SJCRH30 (cell line): ENCODE measurements at regions not wholly inside any gene's neighbourhood (a gene's known extent, or its start where the extent isn't known, plus 50 kb on each side); places are given as distances from the start of the nearest gene placed in this dataset.
"Not testable (repeated sequence)": the region's sequence is repeated elsewhere in the genome, so short reads cannot be mapped to it uniquely, and the experiment has no call there.

Experiments used
- DNase-seq, 2 experiments: peaks; one replicate each; pipeline ENCODE4 v3.0.0-alpha.2; 2015 to 2020
- H3K27ac ChIP-seq: fragments of 250-450 bp; sonication (Bioruptor Pico); 2 replicates; pipeline ENCODE4 v1.5.1; 2020; ENCODE audit warnings: mild to moderate bottlenecking, moderate library complexity
- H3K27me3 ChIP-seq: fragments of 250-450 bp; sonication (Bioruptor Pico); 2 replicates; pipeline ENCODE4 v1.5.1; 2020; ENCODE audit warnings: mild to moderate bottlenecking, moderate library complexity
- H3K36me3 ChIP-seq: fragments of 250-450 bp; sonication (Bioruptor Pico); 2 replicates; pipeline ENCODE4 v1.5.1; 2020; ENCODE audit warnings: mild to moderate bottlenecking, moderate library complexity
- H3K4me1 ChIP-seq: fragments of 250-450 bp; sonication (Bioruptor Pico); 2 replicates; pipeline ENCODE4 v1.5.1; 2020; ENCODE audit warnings: mild to moderate bottlenecking, moderate library complexity
- H3K4me3 ChIP-seq: fragments of 250-450 bp; sonication (Bioruptor Pico); 2 replicates; pipeline ENCODE4 v1.5.1; 2020; ENCODE audit warnings: mild to moderate bottlenecking, moderate library complexity
- H3K9me3 ChIP-seq: fragments of 250-450 bp; sonication (Bioruptor Pico); replicated peaks from 2 replicates; pipeline ENCODE4 v1.5.1; 2020; ENCODE audit warnings: mild to moderate bottlenecking, moderate library complexity

- H3K27me3 ChIP-seq, H3K4me3 ChIP-seq, H3K4me1 ChIP-seq, H3K9me3 ChIP-seq, DNase-seq, H3K36me3 ChIP-seq, H3K27ac ChIP-seq: not testable (repeated sequence)
Measured at GRCh38 chr16:88142056-88142935, 191.1 kb downstream of the BANP start.

GRCh38 chr16:88143122-88144027 is 192.1 kb downstream of the BANP start:
- H3K9me3 ChIP-seq, H3K27me3 ChIP-seq, H3K36me3 ChIP-seq, H3K4me1 ChIP-seq, DNase-seq, H3K27ac ChIP-seq, H3K4me3 ChIP-seq: not testable (repeated sequence)

DNA sequence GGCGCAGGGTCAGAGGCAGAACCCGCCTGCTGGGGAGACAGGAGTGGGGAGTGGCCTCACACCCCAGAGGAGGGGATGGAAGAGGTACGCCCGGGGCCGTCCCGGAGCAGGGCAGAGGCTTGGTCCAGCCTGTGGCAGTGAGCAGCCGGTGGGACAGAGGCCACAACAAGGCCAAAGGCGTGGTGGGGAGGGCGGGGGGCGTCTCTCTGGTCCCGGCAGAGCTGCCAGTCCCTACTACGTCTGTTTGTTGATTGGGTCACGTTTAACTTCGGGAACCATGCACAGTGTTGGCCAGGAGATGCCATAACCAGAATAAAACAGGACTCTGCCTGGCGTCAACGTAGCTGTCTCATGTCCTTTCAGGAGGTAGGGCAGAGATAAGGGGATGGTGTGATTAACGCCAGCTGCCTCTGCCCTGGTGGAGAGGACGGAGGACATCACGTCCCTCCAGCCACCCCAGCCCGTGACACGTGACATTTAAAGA is 192.8 kb downstream of the BANP start:
- Histone ChIP-seq H3K36me3 (no peaks in the 10 kb centered on the region), H3K27ac (no peak overlapping the region), H3K9me3 (no peaks in the 10 kb centered on the region), H3K4me1 (no peaks in the 10 kb centered on the region), H3K27me3 (no peaks in the 10 kb centered on the region), H3K4me3 (no peak overlapping the region)
- no peak for DNase-seq

- H3K9me3 ChIP-seq, H3K36me3 ChIP-seq, DNase-seq, H3K27me3 ChIP-seq, H3K4me1 ChIP-seq, H3K27ac ChIP-seq, H3K4me3 ChIP-seq: not testable (repeated sequence)
Measured at GRCh38 chr16:88145376-88145775, 194.1 kb downstream of the BANP start.

DNA sequence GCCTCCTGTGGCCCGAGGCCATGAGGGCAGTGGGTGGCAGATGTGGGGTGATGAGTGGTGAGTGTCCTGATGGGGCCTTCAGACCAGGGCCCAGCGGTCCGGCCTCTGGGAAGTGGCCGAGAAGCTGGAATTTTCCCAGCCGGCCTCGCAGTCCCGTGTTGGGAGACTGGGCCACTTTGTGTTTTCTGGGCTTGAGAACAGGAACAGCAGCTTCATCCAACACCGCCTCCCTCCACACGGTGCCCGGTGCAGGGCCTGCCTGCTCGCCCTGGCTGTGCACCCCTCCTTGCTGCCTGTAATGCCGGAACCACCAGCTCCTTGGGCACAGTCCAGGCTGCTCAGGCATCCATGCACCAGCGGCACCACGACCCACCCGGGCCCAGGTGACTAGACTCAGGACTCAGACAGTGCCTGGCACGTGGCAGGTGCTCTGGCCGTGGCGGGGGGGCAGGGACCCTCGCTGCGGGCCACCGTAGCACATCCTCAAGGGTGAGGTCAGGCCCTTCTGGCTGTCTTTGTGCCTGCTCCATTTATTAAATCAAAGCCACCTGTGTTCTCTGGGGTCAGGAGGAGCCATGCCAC is 194.7 kb downstream of the BANP start:
- not testable (repeated sequence) for H3K4me3 ChIP-seq, H3K27me3 ChIP-seq, H3K9me3 ChIP-seq, H3K27ac ChIP-seq, DNase-seq, H3K4me1 ChIP-seq, H3K36me3 ChIP-seq

GRCh38 chr16:88148078-88148477 is 196.8 kb downstream of the BANP start:
- not testable (repeated sequence) for H3K27me3 ChIP-seq, H3K9me3 ChIP-seq, H3K27ac ChIP-seq, DNase-seq, H3K36me3 ChIP-seq, H3K4me1 ChIP-seq, H3K4me3 ChIP-seq

GRCh38 chr16:88148682-88149081 is 197.4 kb downstream of the BANP start:
- H3K4me3 ChIP-seq, H3K4me1 ChIP-seq, H3K27me3 ChIP-seq, H3K9me3 ChIP-seq, DNase-seq, H3K27ac ChIP-seq, H3K36me3 ChIP-seq: not testable (repeated sequence)

DNA sequence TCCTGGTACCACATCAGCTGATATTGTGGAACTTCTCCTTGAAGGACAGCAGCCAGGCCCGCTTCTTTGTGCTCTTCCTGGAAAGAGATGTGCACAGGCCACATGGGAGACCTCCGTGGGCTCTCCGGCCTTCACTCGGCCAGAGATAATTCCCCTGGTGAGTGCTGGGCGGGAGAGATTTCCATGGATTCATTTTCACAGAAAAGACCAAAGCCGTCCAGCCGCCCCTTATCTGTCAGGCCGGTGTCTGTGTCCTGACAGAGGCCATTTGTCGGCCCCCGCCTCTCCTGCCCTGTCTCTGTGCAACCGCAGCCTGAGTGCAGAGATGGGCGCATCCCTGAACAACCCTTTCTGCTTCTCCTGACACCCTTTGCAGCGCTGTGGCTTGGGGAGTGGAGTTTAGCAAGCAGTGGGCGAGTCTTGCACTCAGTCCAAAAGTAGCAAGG is 197.9 kb downstream of the BANP start:
- not testable (repeated sequence) for H3K4me1 ChIP-seq, H3K4me3 ChIP-seq, DNase-seq, H3K27ac ChIP-seq, H3K9me3 ChIP-seq, H3K36me3 ChIP-seq, H3K27me3 ChIP-seq

GRCh38 chr16:88149663-88150062 is 198.4 kb downstream of the BANP start:
- not testable (repeated sequence) for DNase-seq, H3K27me3 ChIP-seq, H3K4me3 ChIP-seq, H3K4me1 ChIP-seq, H3K36me3 ChIP-seq, H3K9me3 ChIP-seq, H3K27ac ChIP-seq

GRCh38 chr16:88150456-88151128 is 199.4 kb downstream of the BANP start:
- not testable (repeated sequence) for H3K4me3 ChIP-seq, H3K4me1 ChIP-seq, H3K27me3 ChIP-seq, H3K27ac ChIP-seq, DNase-seq, H3K36me3 ChIP-seq, H3K9me3 ChIP-seq

- H3K27ac ChIP-seq, H3K4me1 ChIP-seq, H3K36me3 ChIP-seq, H3K4me3 ChIP-seq, DNase-seq, H3K9me3 ChIP-seq, H3K27me3 ChIP-seq: not testable (repeated sequence)
Measured at GRCh38 chr16:88151129-88151499, 199.9 kb downstream of the BANP start.

DNA sequence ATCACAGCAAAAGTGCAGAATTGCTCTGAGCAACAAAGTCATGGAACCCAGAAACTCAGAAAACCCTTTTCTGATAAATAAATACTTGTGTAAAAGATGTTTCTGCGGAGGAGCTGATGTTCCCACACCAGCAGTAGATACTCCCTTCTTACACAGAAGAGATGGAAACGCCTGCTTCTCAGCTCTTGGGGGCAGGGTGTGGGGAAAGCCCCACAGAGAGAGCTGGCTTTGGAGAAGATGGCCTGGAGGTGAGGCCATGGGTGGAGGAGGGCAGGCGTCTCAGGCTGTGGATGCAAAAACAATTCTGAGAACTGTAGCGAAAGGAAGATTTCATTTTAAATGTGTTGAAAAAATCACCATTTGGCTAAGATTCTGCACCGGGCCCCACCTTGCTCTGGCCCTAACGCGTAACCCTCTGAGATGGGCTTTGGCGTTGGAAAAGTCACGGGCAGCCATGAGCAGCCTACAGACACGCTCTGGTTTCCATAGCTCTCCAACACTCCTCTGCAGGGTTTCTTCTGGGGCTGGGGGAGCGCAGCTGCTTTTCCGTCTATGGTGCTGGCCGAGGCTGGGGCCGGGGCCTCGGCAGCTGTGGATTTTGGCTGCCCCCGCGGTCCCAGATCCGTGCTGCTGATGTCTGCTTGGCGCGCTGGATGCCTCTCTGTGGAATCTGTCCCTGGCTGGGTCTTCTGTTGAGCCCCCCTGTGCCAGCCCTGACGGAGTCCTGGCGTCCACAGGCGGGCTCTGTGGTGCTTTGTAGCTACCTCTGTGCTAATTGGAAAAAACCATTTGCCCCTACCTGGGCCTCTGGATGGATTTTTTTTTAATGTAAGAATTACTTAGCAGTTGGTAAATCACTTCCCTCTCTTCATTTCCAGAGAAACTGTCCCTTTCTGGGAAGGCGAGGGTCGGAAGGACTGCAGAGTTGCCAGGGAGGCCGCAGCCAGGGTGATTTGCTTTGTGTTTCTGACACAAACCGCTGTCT is 200.9 kb downstream of the BANP start:
- not testable (repeated sequence) for DNase-seq, H3K27me3 ChIP-seq, H3K36me3 ChIP-seq, H3K9me3 ChIP-seq, H3K4me3 ChIP-seq, H3K4me1 ChIP-seq, H3K27ac ChIP-seq

GRCh38 chr16:88152879-88153278 is 201.6 kb downstream of the BANP start:
- not testable (repeated sequence) for H3K36me3 ChIP-seq, H3K4me3 ChIP-seq, H3K9me3 ChIP-seq, H3K27ac ChIP-seq, H3K4me1 ChIP-seq, H3K27me3 ChIP-seq, DNase-seq

GRCh38 chr16:88153516-88153915 is 202.3 kb downstream of the BANP start:
- not testable (repeated sequence) for H3K9me3 ChIP-seq, H3K4me1 ChIP-seq, H3K27me3 ChIP-seq, H3K27ac ChIP-seq, H3K4me3 ChIP-seq, DNase-seq, H3K36me3 ChIP-seq
